ENCODE measurements at regions not wholly inside any gene's neighbourhood (a gene's known extent, or its start where the extent isn't known, plus 50 kb on each side); places are given as distances from the start of the nearest gene placed in this dataset.

GRCh38 chr9:107789001-107789700 lies 299.6 kb upstream of the KLF4 start:
- Mint-ChIP-seq H3K27ac (peak overlapping the region in 1 of 7 donors; percentile 23), H3K4me3 (no peak overlapping the region), H3K9me3 (peaks cover 0 to 3% (median 0%) of the 10 kb centered on the region in 7 donors), H3K36me3 (no peaks in the 10 kb centered on the region), H3K4me1 (peaks cover 18% of the 10 kb centered on the region), H3K27me3 (ENCODE audit: low read depth in 3 of 3) (no peaks in the 10 kb centered on the region)
- 100% methylated on average over 2 of the region's 4 CpGs for WGBS (ENCODE audit: insufficient coverage)
- Histone ChIP-seq H3K4me3 (replicated peaks in 1 of 3; ENCODE audit: low read depth in 2 of 3, low read length in 3 of 3) (no peak overlapping the region), H3K4me2 (replicated peaks; ENCODE audit: extremely low read depth, low read length, poor library complexity, severe bottlenecking) (no peak overlapping the region), H2AFZ (ENCODE audit: insufficient read depth, low read depth, low read length, poor library complexity, severe bottlenecking) (no peak overlapping the region), H3K4me1 (ENCODE audit: control insufficient read depth in 1 of 2, insufficient read depth in 2 of 2, low read length in 2 of 2) (peaks cover 8 to 12% of the 10 kb centered on the region in 2 donors), H3K9ac (ENCODE audit: insufficient read depth, low read length, poor library complexity, severe bottlenecking) (no peak overlapping the region), H3K36me3 (replicated peaks in 1 of 2; ENCODE audit: control insufficient read depth in 1 of 2, insufficient read depth in 2 of 2, low read length in 2 of 2) (no peaks in the 10 kb centered on the region), H3K79me2 (ENCODE audit: insufficient read depth, low read length) (no peaks in the 10 kb centered on the region), H3K27me3 (ENCODE audit: control insufficient read depth in 2 of 2, insufficient read depth in 2 of 2, low read length in 2 of 2) (no peaks in the 10 kb centered on the region), H3K9me3 (replicated peaks in 1 of 2; ENCODE audit: control insufficient read depth in 1 of 2, insufficient read depth in 1 of 2, low read length in 2 of 2) (no peaks in the 10 kb centered on the region), H4K20me1 (ENCODE audit: insufficient read depth, low read length) (no peaks in the 10 kb centered on the region), H3K27ac (ENCODE audit: low read depth in 1 of 2, low read length in 2 of 2) (no peak overlapping the region)
- DNase-seq = no peak
- no peak for TF ChIP-seq CTCF (IDR thresholded peaks at IDR 0.05)
- intact Hi-C loops (cut with micrococcal nuclease) = no loop called here

- H3K27ac ChIP-seq (ENCODE audit: low read depth in 1 of 2, low read length in 2 of 2) = no peak overlapping the region
- H3K36me3 ChIP-seq (replicated peaks in 1 of 2; ENCODE audit: control insufficient read depth in 1 of 2, insufficient read depth in 2 of 2, low read length in 2 of 2) = no peaks in the 10 kb centered on the region
- Mint-ChIP-seq H3K36me3 (no peaks in the 10 kb centered on the region), H3K27me3 (ENCODE audit: low read depth in 3 of 3) (peaks cover 0 to 1% (median 0%) of the 10 kb centered on the region in 3 donors), H3K9me3 (peaks cover 0 to 3% (median 0%) of the 10 kb centered on the region in 7 donors), H3K27ac (no peak overlapping the region), H3K4me3 (no peak overlapping the region), H3K4me1 (peaks cover 38% of the 10 kb centered on the region)
- no peak overlapping the region for H2AFZ ChIP-seq (ENCODE audit: insufficient read depth, low read depth, low read length, poor library complexity, severe bottlenecking)
- H4K20me1 ChIP-seq (ENCODE audit: insufficient read depth, low read length) = no peaks in the 10 kb centered on the region
- H3K4me3 ChIP-seq (replicated peaks in 1 of 3; ENCODE audit: low read depth in 2 of 3, low read length in 3 of 3) = no peak overlapping the region
- WGBS (ENCODE audit: insufficient coverage) = no CpG with 5 or more reads among the region's 2 CpGs
- H3K4me1 ChIP-seq (ENCODE audit: control insufficient read depth in 1 of 2, insufficient read depth in 2 of 2, low read length in 2 of 2) = peaks cover 32 to 33% of the 10 kb centered on the region in 2 donors
- H3K9me3 ChIP-seq (replicated peaks in 1 of 2; ENCODE audit: control insufficient read depth in 1 of 2, insufficient read depth in 1 of 2, low read length in 2 of 2) = no peaks in the 10 kb centered on the region
- no peak for DNase-seq
- intact Hi-C loops (cut with micrococcal nuclease) = no loop called here
- H3K4me2 ChIP-seq (replicated peaks; ENCODE audit: extremely low read depth, low read length, poor library complexity, severe bottlenecking) = no peak overlapping the region
- no peaks in the 10 kb centered on the region for H3K79me2 ChIP-seq (ENCODE audit: insufficient read depth, low read length)
- H3K9ac ChIP-seq (ENCODE audit: insufficient read depth, low read length, poor library complexity, severe bottlenecking) = no peak overlapping the region
- TF ChIP-seq CTCF (IDR thresholded peaks at IDR 0.05) = no peak
- no peaks in the 10 kb centered on the region for H3K27me3 ChIP-seq (ENCODE audit: control insufficient read depth in 2 of 2, insufficient read depth in 2 of 2, low read length in 2 of 2)
Observed at GRCh38 chr9:107786561-107786960, 297.0 kb upstream of the KLF4 start.

All from CD14-positive monocyte (primary cell).